ENCODE measurements at regions not wholly inside any gene's neighbourhood (a gene's known extent, or its start where the extent isn't known, plus 50 kb on each side); places are given as distances from the start of the nearest gene placed in this dataset.

GRCh38 chr10:118116715-118117449 lies 70.1 kb upstream of the RAB11FIP2 start:
- TF ChIP-seq ZNF274 (IDR thresholded peaks at IDR 0.05; ENCODE audit: low read depth, low read length), result no peak
- TF ChIP-seq SUZ12 (IDR thresholded peaks at IDR 0.05; ENCODE audit: extremely low read depth, insufficient read depth, insufficient read length), result no peak
- no peak for TF ChIP-seq YY1 (IDR thresholded peaks at IDR 0.05; ENCODE audit: insufficient read depth, insufficient read length)
